Nephron (organoid): ENCODE measurements at regions not wholly inside any gene's neighbourhood (a gene's known extent, or its start where the extent isn't known, plus 50 kb on each side); places are given as distances from the start of the nearest gene placed in this dataset.
A peak's percentile ranks its signal among the peaks of the same experiment; 100 is the strongest.

Experiments
- H3K27ac Mint-ChIP-seq, 3 experiments: 2 replicates each; pipeline ENCODE4 v1.8.0; 2020; ENCODE audit warnings: mixed read lengths in 3 of 3, mild to moderate bottlenecking in 2 of 3, moderate library complexity in 1 of 3
- H3K27me3 Mint-ChIP-seq: 2 replicates; pipeline ENCODE4 v1.8.0; 2021; ENCODE audit warnings: low read depth, mild to moderate bottlenecking, moderate library complexity, mixed read lengths
- H3K36me3 Mint-ChIP-seq: 2 replicates; pipeline ENCODE4 v1.8.0; 2020; ENCODE audit warnings: low read depth, mixed read lengths
- H3K4me1 Mint-ChIP-seq: 2 replicates; pipeline ENCODE4 v1.8.0; 2020; ENCODE audit warnings: mixed read lengths
- H3K4me3 Mint-ChIP-seq, 3 experiments: 2 replicates each; pipeline ENCODE4 v1.8.0; 2020; ENCODE audit warnings: mild to moderate bottlenecking in 3 of 3, mixed read lengths in 3 of 3, moderate library complexity in 2 of 3
- H3K9me3 Mint-ChIP-seq: 2 replicates; pipeline ENCODE4 v1.8.0; 2020; ENCODE audit warnings: mixed read lengths
- CTCF ChIP-seq, 3 experiments: fragments of 200-600 bp; sonication (generic); IDR thresholded peaks; one replicate each; pipeline ENCODE4 v1.5.0; 2021; ENCODE audit warnings: antibody characterized with exemption in 3 of 3; ENCODE audit not compliant: unreplicated experiment in 3 of 3

GRCh38 chr21:41061701-41062100 lies 106.3 kb upstream of the BACE2 start:
- no peak for TF ChIP-seq CTCF (IDR thresholded peaks at IDR 0.05; ENCODE audit: unreplicated experiment in 3 of 3)

GRCh38 chr21:41064334-41064791 lies 103.6 kb upstream of the BACE2 start:
- peaks cover 12% of the 10 kb centered on the region for H3K9me3 Mint-ChIP-seq
- H3K4me3 Mint-ChIP-seq, result no peak overlapping the region
- H3K4me1 Mint-ChIP-seq, result peaks cover 41% of the 10 kb centered on the region
- no peaks in the 10 kb centered on the region for H3K36me3 Mint-ChIP-seq
- peaks cover 28% of the 10 kb centered on the region for H3K27me3 Mint-ChIP-seq
- peak overlapping the region in 2 of 3 experiments; percentile 26 to 45 for H3K27ac Mint-ChIP-seq
- TF ChIP-seq CTCF (IDR thresholded peaks at IDR 0.05; ENCODE audit: unreplicated experiment in 3 of 3), result no peak

More at GRCh38 chr21:41061701-41062100, 106.3 kb upstream of the BACE2 start:
- H3K4me1 Mint-ChIP-seq, result peaks cover 32% of the 10 kb centered on the region
- peaks cover 14% of the 10 kb centered on the region for H3K9me3 Mint-ChIP-seq
- no peak overlapping the region for H3K27ac Mint-ChIP-seq
- H3K4me3 Mint-ChIP-seq, result no peak overlapping the region
- H3K27me3 Mint-ChIP-seq, result peaks cover 7% of the 10 kb centered on the region
- H3K36me3 Mint-ChIP-seq, result no peaks in the 10 kb centered on the region

GRCh38 chr21:41064951-41065350 lies 103.0 kb upstream of the BACE2 start:
- Mint-ChIP-seq H3K9me3 (peaks cover 12% of the 10 kb centered on the region), H3K27me3 (peaks cover 28% of the 10 kb centered on the region), H3K27ac (no peak overlapping the region), H3K4me1 (peaks cover 35% of the 10 kb centered on the region), H3K36me3 (no peaks in the 10 kb centered on the region), H3K4me3 (no peak overlapping the region)
- no peak for TF ChIP-seq CTCF (IDR thresholded peaks at IDR 0.05; ENCODE audit: unreplicated experiment in 3 of 3)

GRCh38 chr21:41065539-41065938 lies 102.4 kb upstream of the BACE2 start:
- peaks cover 32% of the 10 kb centered on the region for H3K4me1 Mint-ChIP-seq
- no peak overlapping the region for H3K4me3 Mint-ChIP-seq
- no peaks in the 10 kb centered on the region for H3K36me3 Mint-ChIP-seq
- H3K27me3 Mint-ChIP-seq, result peaks cover 28% of the 10 kb centered on the region
- peaks cover 7% of the 10 kb centered on the region for H3K9me3 Mint-ChIP-seq
- H3K27ac Mint-ChIP-seq, result no peak overlapping the region
- TF ChIP-seq CTCF (IDR thresholded peaks at IDR 0.05; ENCODE audit: unreplicated experiment in 3 of 3), result no peak

- no peak overlapping the region for H3K27ac Mint-ChIP-seq
- H3K4me3 Mint-ChIP-seq, result no peak overlapping the region
- H3K27me3 Mint-ChIP-seq, result peaks cover 34% of the 10 kb centered on the region
- H3K36me3 Mint-ChIP-seq, result no peaks in the 10 kb centered on the region
- no peaks in the 10 kb centered on the region for H3K9me3 Mint-ChIP-seq
- no peak for TF ChIP-seq CTCF (IDR thresholded peaks at IDR 0.05; ENCODE audit: unreplicated experiment in 3 of 3)
- peaks cover 32% of the 10 kb centered on the region for H3K4me1 Mint-ChIP-seq
Observed at GRCh38 chr21:41066086-41066938, 101.6 kb upstream of the BACE2 start.

GRCh38 chr21:41067709-41068108 lies 100.3 kb upstream of the BACE2 start:
- H3K27ac Mint-ChIP-seq, result no peak overlapping the region
- H3K27me3 Mint-ChIP-seq, result peaks cover 34% of the 10 kb centered on the region
- no peaks in the 10 kb centered on the region for H3K9me3 Mint-ChIP-seq
- peak overlapping the region in 1 of 3 experiments; percentile 9 for H3K4me3 Mint-ChIP-seq
- H3K36me3 Mint-ChIP-seq, result no peaks in the 10 kb centered on the region
- TF ChIP-seq CTCF (IDR thresholded peaks at IDR 0.05; ENCODE audit: unreplicated experiment in 3 of 3), result no peak
- H3K4me1 Mint-ChIP-seq, result peaks cover 32% of the 10 kb centered on the region
